Stimulated activated CD4-positive, alpha-beta T cell treated with anti-CD3 and anti-CD28 coated beads, TNF-alpha, amount 100 ng/mL, for 1 hour (primary cell): ENCODE measurements at regions not wholly inside any gene's neighbourhood (a gene's known extent, or its start where the extent isn't known, plus 50 kb on each side); places are given as distances from the start of the nearest gene placed in this dataset.

ENCODE experiments used
- DNase-seq, 3 donors: peaks; one replicate each; pipeline ENCODE4 v3.0.0-alpha.2; 2020; ENCODE audit warnings: low read depth in 3 of 3, low spot score in 1 of 3

- no peak for DNase-seq
These were observed 781.2 kb downstream of the TLE4 start for GRCh38 chr9:80352967-80353366.

GRCh38 chr9:80351612-80352011 is 779.8 kb downstream of the TLE4 start:
- no peak for DNase-seq

GRCh38 chr9:80326105-80326504 is 754.3 kb downstream of the TLE4 start:
- no peak for DNase-seq

DNA sequence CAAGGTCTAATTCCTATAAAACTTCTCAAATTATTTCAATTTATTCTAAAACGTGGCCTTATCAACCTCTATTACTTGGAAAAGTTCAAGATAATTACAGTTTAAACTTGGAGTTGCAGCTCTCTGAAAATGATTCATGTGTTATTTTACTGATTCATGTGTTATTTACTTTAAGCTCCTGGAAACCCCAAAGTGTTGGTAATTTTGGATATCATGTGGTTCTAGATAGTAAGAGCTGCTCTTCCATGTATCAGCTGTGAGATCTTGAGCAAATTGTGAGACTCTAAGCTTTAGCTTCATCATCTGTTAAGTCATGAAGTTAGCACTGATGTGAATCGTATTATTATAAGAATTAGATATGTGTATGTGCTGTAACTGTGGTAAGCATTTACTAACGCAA is 749.2 kb downstream of the TLE4 start:
- DNase-seq: no peak

DNA sequence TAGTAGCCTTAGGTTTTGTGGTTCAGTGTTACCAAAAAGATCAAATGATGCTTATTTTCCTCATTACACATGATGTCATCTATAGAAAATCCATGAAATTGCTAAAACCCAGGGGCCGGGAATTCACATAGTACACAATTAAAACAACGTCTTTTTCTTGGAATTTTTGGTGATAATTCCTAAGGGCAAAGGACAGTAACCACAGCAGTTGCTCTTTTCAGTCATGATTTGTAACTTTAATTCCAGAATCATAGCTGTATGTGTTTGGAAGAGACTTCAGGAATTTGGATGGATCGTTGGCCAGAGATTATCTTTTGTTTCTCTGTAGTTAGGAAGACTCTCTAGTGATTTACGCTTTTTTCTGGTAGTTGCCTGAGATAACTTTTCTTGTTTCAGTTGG is 748.7 kb downstream of the TLE4 start:
- no peak for DNase-seq

DNA sequence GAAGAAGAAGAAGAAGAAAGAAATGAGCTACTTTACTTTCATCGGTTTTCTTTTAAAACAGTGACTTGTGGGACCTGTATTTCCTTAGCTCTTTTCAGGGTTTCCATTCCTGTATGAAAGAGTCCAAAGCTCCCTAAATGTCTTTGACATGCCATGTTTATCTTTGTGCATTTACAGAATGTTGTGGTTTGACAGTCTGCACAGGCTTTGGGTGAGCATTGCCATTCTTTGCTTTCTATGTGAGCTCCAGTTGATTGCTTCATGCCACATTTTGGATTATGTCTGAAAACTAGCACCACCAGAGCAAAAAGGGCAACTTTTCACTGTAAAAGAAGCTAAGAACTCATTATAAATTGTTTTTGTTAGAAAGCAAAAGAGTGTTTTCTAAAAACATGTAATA is 733.4 kb downstream of the TLE4 start:
- no peak for DNase-seq

- DNase-seq: no peak
These were observed 723.2 kb downstream of the TLE4 start for GRCh38 chr9:80294955-80295354.

- no peak for DNase-seq
These were observed 722.6 kb downstream of the TLE4 start for GRCh38 chr9:80294318-80294717.

DNA sequence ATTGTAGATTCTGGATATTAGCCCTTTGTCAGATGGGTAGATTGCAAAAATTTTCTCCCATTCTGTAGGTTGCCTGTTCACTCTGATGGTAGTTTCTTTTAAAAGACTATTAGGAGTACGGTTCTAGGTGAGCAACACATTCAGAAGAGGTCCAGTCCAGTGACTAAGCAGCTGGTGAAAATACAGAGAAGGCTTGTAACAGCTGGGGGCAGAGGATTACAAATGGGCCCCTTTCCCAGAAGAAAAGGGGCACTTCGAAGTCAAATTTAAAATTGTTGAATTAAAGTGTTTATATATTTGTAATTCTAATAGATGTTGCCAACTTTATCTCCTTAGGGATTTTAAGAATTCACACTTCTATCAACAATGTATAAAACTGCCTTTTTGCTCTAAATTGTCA is 720.5 kb downstream of the TLE4 start:
- DNase-seq: no peak

GRCh38 chr9:80285326-80285725 is 713.6 kb downstream of the TLE4 start:
- DNase-seq: no peak

- no peak for DNase-seq
These were observed 711.0 kb downstream of the TLE4 start for GRCh38 chr9:80282766-80283165.

DNA sequence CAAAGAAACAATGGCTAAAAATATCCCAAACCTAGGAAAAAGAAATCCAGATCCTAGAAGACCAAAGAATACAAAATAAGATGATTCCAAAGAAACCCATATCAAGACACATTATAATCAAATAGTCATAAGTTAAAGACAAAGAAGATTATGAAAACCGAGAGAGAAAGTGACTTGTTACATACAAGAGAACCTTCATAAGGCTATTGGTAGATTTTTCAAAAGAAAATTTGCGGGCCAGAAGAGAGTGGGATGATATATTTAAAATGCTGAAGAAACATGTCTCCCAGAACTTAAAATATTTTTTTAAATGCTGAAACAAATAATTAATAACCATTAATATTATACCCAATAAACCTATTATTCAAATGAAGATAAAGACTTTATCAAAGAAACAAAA is 687.3 kb downstream of the TLE4 start:
- no peak for DNase-seq

- no peak for DNase-seq
These were observed 680.0 kb downstream of the TLE4 start for GRCh38 chr9:80251778-80252177.

- DNase-seq: no peak
These were observed 670.3 kb downstream of the TLE4 start for GRCh38 chr9:80242022-80242421.

- DNase-seq: no peak
These were observed 664.0 kb downstream of the TLE4 start for GRCh38 chr9:80235752-80236151.

DNA sequence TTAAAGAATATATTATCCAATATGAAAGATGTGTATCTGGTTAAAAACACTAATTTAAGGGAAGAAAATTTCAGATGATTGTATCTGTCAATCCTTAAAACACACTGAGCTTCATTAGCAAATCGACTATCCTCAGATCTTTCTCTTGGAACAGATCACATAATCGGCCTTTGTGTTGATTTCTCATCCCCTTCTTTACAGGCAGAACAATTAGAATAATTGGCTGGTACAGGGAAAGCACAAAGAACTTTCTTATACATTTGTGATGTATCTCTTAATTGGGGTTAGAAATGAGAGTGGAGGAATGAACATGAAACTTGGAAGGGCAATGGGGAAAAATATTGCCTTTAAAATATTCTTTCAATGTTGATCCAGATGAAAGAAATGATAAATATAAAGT is 662.1 kb downstream of the TLE4 start:
- DNase-seq: no peak

- no peak for DNase-seq
These were observed 661.5 kb downstream of the TLE4 start for GRCh38 chr9:80233102-80233843.

DNA sequence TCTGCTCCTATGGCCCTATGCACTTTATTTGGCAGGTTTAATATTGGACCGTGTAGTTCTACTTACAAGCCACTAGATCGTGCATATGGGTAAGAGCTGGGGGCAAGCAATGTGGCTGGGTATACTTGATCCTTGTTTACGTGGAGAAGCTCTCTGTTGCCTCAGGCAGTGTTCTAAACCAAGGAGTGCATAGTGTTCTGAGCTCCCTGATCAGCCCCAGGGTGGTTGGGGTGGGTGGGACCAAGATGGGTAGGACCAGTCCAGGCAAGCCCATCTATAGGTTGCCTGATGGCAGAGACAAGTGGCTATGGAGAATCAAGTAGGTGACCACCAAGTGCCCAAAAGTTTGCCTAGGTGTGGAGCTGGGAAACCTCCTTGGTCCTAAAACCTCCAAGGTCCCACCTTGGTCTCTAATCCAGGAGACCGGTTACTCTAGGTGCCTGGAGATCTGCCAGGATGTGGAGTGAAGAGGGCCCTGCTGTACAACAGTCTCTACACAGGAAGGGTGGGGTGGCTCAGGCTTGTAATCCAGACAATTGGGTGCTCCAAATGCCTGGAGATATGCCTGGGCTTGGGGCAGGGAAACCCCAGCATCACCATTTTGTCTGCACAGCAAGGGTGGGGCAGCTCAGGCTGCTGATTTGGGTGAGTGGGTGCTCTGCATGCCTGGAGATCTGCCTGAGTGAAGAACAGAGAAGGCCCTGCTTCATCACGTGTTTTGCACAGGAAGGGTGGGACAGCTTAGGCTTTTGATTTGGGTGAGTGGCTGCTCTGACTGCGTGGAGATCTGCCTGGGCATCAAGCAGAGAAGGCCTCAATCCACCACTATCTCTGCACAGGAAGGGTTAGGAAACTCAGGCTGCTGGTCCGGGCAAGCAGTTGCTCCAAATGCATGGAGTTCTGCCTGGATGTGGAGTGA is 659.8 kb downstream of the TLE4 start:
- no peak for DNase-seq

- DNase-seq: no peak
These were observed 652.1 kb downstream of the TLE4 start for GRCh38 chr9:80223897-80224296.

DNA sequence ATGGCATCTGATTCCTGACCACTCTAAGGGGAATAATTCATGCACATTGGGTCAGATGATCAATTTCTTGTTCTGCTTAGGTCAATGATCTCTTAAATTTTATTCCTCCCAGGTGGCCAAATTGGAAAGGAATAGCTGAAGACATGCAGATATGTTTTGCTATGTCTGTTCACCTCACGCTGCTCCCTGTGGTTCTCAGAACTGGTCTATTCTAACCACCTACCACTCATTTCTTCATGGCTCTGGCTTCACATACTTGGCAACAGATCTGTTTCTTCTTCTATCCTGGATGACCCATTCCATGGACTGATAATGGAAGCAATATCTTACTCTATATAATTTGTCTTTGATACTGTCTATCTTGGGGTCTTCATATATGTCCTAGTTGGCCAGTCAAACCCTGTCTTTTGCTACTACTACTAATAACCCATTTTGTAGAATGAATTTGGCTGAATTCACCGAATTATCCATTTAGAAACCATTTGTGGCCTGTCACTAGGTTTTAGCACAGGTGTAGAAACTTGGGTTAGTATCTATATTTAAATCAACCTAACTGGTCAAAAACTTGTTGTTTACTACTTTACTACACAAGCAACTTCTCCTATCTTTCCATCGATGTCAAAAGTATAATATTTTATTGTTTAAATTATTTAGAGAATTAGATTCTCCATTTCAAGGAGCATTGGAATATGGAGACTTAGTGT is 650.9 kb downstream of the TLE4 start:
- DNase-seq: no peak

- no peak for DNase-seq
These were observed 646.6 kb downstream of the TLE4 start for GRCh38 chr9:80218328-80218727.

DNA sequence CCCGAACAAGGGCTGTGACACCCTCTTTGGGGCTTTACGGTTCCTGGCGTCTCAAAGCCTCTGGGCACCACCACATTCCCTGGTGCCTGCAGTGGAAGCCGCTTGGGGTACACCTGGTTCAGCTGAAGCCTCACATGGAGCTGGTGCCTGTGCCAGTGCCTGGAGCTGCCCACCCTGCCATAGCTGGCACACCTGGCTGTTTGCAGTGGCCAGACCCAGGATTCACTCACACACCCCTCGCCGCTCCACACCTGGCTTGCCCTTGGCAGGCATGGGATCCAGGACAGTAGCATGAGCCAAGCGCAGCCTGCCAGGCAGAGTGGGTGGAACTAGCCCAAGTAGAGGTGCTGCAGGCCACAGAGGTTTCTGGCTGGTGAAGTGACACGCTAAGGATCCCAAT is 641.8 kb downstream of the TLE4 start:
- DNase-seq: no peak
